Uterus (tissue), 3 donors: ENCODE measurements at regions not wholly inside any gene's neighbourhood (a gene's known extent, or its start where the extent isn't known, plus 50 kb on each side); places are given as distances from the start of the nearest gene placed in this dataset.
"Not testable (repeated sequence)": the region's sequence is repeated elsewhere in the genome, so short reads cannot be mapped to it uniquely, and the experiment has no call there.

Experiments used
- DNase-seq, 2 donors: peaks; one replicate each; pipeline ENCODE4 v3.0.0-alpha.2; 2019 to 2020
- H3K27ac ChIP-seq, 2 donors: fragments of 200-600 bp; sonication (generic); 1 replicate in 1 of 2; 2 replicates in 1 of 2; pipeline ENCODE4 v1.5.1; 2016 to 2018
- H3K27me3 ChIP-seq, 2 donors: fragments of 200-600 bp; sonication (generic); one replicate each; pipeline ENCODE4 v1.5.1; 2018 to 2019; ENCODE audit warnings: control low read depth in 1 of 2
- H3K36me3 ChIP-seq, 2 donors: fragments of 200-600 bp; sonication (generic); one replicate each; pipeline ENCODE4 v1.5.1; 2019; ENCODE audit warnings: control low read depth in 1 of 2
- H3K4me1 ChIP-seq, 2 donors: fragments of 200-600 bp; sonication (generic); one replicate each; pipeline ENCODE4 v1.5.1; 2018 to 2019; ENCODE audit warnings: control low read depth in 1 of 2
- H3K4me3 ChIP-seq, 2 donors: fragments of 200-600 bp; sonication (generic); 1 replicate in 1 of 2; 2 replicates in 1 of 2; pipeline ENCODE4 v1.5.1; 2018 to 2019; ENCODE audit warnings: mild to moderate bottlenecking in 1 of 2
- H3K9me3 ChIP-seq, 2 donors: fragments of 200-600 bp; sonication (generic); one replicate each; pipeline ENCODE4 v1.5.1; 2019; ENCODE audit warnings: control low read depth in 1 of 2
- POLR2A ChIP-seq, 2 donors: fragments of 450-650 bp; IDR thresholded peaks; one replicate each; pipeline ENCODE4 v1.6.1; 2016; ENCODE audit warnings: antibody characterized with exemption in 2 of 2, mild to moderate bottlenecking in 1 of 2, moderate library complexity in 1 of 2
- intact Hi-C: fragments of 100-400 bp; cut with DNase I; formaldehyde crosslinking; loops from one replicate; pipeline ENCODE4 v1.15.1; 2023; ENCODE audit warnings: low total_unique reads
- TF ChIP-seq, protein P1 (sequence below), 4 experiments: fragments of 200-600 bp in 2 of 4; fragments of 450-650 bp in 2 of 4; sonication (generic) in 2 of 4; IDR thresholded peaks; one replicate each; pipeline ENCODE4 v1.5.1; 2016 to 2019; ENCODE audit warnings: antibody characterized with exemption in 4 of 4, mild to moderate bottlenecking in 2 of 4, moderate library complexity in 1 of 4
- donor health status: DM: yes; HTN: yes; CAD: no.

GRCh38 chr2:83990636-83991035, 468.4 kb downstream of the SUCLG1 start:
- no peaks in the 10 kb centered on the region for H3K36me3 ChIP-seq
- H3K4me1 ChIP-seq, result no peaks in the 10 kb centered on the region
- H3K4me3 ChIP-seq, result no peak overlapping the region
- H3K27ac ChIP-seq, result no peak overlapping the region
- intact Hi-C loops, result no loop called here
- no peaks in the 10 kb centered on the region for H3K9me3 ChIP-seq
- no peak for DNase-seq
- TF ChIP-seq POLR2A (IDR thresholded peaks at IDR 0.05), result no peak
- no peaks in the 10 kb centered on the region for H3K27me3 ChIP-seq

- H3K9me3 ChIP-seq, DNase-seq: not testable (repeated sequence)
Observed at GRCh38 chr2:83976628-83977027, 482.5 kb downstream of the SUCLG1 start.

GRCh38 chr2:83972128-83972527, 487.0 kb downstream of the SUCLG1 start:
- no peak for DNase-seq
- TF ChIP-seq POLR2A (IDR thresholded peaks at IDR 0.05), result no peak
- TF ChIP-seq, protein P1, sequence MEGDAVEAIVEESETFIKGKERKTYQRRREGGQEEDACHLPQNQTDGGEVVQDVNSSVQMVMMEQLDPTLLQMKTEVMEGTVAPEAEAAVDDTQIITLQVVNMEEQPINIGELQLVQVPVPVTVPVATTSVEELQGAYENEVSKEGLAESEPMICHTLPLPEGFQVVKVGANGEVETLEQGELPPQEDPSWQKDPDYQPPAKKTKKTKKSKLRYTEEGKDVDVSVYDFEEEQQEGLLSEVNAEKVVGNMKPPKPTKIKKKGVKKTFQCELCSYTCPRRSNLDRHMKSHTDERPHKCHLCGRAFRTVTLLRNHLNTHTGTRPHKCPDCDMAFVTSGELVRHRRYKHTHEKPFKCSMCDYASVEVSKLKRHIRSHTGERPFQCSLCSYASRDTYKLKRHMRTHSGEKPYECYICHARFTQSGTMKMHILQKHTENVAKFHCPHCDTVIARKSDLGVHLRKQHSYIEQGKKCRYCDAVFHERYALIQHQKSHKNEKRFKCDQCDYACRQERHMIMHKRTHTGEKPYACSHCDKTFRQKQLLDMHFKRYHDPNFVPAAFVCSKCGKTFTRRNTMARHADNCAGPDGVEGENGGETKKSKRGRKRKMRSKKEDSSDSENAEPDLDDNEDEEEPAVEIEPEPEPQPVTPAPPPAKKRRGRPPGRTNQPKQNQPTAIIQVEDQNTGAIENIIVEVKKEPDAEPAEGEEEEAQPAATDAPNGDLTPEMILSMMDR (IDR thresholded peaks at IDR 0.05), result no peak
- no peaks in the 10 kb centered on the region for H3K36me3 ChIP-seq
- no peak overlapping the region for H3K4me3 ChIP-seq
- no peaks in the 10 kb centered on the region for H3K9me3 ChIP-seq
- H3K27ac ChIP-seq, result no peak overlapping the region
- intact Hi-C loops, result no loop called here
- H3K4me1 ChIP-seq, result no peaks in the 10 kb centered on the region
- H3K27me3 ChIP-seq, result no peaks in the 10 kb centered on the region

More at GRCh38 chr2:83976628-83977027, 482.5 kb downstream of the SUCLG1 start:
- H3K27me3 ChIP-seq, H3K4me3 ChIP-seq, intact Hi-C loops, H3K4me1 ChIP-seq, H3K27ac ChIP-seq, H3K36me3 ChIP-seq: not testable (repeated sequence)

DNA sequence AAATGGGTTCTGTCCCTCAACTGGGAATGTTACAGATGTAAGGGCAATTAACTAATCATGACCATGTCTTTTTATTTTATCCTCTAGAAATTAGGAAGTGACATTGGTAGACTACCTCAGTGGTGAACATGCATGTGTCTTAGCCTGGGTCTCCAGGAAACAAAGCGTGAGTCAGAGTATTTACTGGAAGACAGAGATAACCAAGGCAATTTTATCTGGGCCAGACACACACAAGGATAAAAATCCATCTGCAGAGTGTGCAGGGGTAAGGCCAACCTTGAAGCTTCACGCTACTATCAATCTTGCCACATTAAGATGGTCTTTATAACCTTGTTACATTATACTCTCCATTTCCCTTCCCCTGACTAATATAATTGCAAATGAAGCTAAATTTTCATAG, 487.5 kb downstream of the SUCLG1 start:
- no peaks in the 10 kb centered on the region for H3K4me1 ChIP-seq
- no peak for DNase-seq
- H3K36me3 ChIP-seq, result no peaks in the 10 kb centered on the region
- H3K4me3 ChIP-seq, result no peak overlapping the region
- no peak overlapping the region for H3K27ac ChIP-seq
- H3K9me3 ChIP-seq, result no peaks in the 10 kb centered on the region
- intact Hi-C loops, result no loop called here
- no peak for TF ChIP-seq POLR2A (IDR thresholded peaks at IDR 0.05)
- no peaks in the 10 kb centered on the region for H3K27me3 ChIP-seq

DNA sequence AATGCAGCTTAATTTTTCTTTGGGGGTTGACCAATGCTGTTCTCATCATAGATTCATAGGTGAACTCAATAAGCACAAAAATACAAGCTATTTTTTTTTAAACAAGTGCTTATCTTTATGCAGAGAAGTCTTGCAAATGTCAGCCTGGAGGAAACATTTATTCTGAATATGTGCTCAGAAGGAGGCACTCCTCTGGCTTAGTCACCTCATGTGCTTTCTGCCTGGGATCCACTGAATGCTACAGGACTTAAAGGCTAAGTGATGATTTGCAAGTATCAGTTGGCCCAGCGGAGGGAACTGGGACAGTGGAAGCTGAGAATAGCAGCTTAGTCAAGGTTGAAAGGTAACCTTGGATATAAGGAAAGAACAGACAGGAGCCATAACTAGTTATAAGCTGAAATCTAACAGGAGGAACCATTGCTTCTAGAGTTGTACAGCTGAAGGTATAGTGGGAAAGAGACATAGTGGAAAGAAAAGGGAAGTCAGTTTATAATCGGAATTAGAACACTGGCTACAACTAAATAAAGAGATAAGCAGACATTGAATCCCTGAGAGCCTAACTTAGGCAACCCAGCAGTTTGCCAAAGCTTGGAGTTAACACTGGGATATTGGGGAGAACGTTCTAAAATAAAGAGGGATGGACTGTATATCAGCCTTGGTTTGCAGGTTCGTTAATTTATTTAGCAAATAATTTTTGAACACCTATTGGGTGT, 488.7 kb downstream of the SUCLG1 start:
- DNase-seq, result no peak
- H3K36me3 ChIP-seq, result no peaks in the 10 kb centered on the region
- TF ChIP-seq, protein P1 (IDR thresholded peaks at IDR 0.05), result no peak
- TF ChIP-seq POLR2A (IDR thresholded peaks at IDR 0.05), result no peak

GRCh38 chr2:83969085-83969484, 490.0 kb downstream of the SUCLG1 start:
- Histone ChIP-seq H3K36me3 (no peaks in the 10 kb centered on the region), H3K4me3 (no peak overlapping the region), H3K27me3 (no peaks in the 10 kb centered on the region), H3K4me1 (no peaks in the 10 kb centered on the region), H3K27ac (no peak overlapping the region), H3K9me3 (no peaks in the 10 kb centered on the region)
- TF ChIP-seq, protein P1 (IDR thresholded peaks at IDR 0.05), result no peak
- no peak for TF ChIP-seq POLR2A (IDR thresholded peaks at IDR 0.05)
- intact Hi-C loops, result no loop called here
- DNase-seq, result no peak

More for the DNA sequence above, 488.7 kb downstream of the SUCLG1 start:
- intact Hi-C loops, result no loop called here
- Histone ChIP-seq H3K9me3 (no peaks in the 10 kb centered on the region), H3K27me3 (no peaks in the 10 kb centered on the region), H3K27ac (no peak overlapping the region), H3K4me1 (no peaks in the 10 kb centered on the region), H3K4me3 (no peak overlapping the region)

- Histone ChIP-seq H3K27ac (no peak overlapping the region), H3K36me3 (no peaks in the 10 kb centered on the region), H3K27me3 (no peaks in the 10 kb centered on the region), H3K4me3 (no peak overlapping the region), H3K4me1 (no peaks in the 10 kb centered on the region), H3K9me3 (no peaks in the 10 kb centered on the region)
- TF ChIP-seq, protein P1 (IDR thresholded peaks at IDR 0.05), result no peak
- TF ChIP-seq POLR2A (IDR thresholded peaks at IDR 0.05), result no peak
- no peak for DNase-seq
- intact Hi-C loops, result no loop called here
Observed at GRCh38 chr2:83967854-83968253, 491.2 kb downstream of the SUCLG1 start.

- not testable (repeated sequence) for H3K27me3 ChIP-seq, DNase-seq
Observed at GRCh38 chr2:83966946-83967345, 492.1 kb downstream of the SUCLG1 start.

More at GRCh38 chr2:83966946-83967345, 492.1 kb downstream of the SUCLG1 start:
- H3K27ac ChIP-seq, H3K4me3 ChIP-seq, H3K9me3 ChIP-seq, H3K36me3 ChIP-seq, H3K4me1 ChIP-seq, intact Hi-C loops: not testable (repeated sequence)
